H1 (cell line): ENCODE measurements at regions not wholly inside any gene's neighbourhood (a gene's known extent, or its start where the extent isn't known, plus 50 kb on each side); places are given as distances from the start of the nearest gene placed in this dataset.
A peak's percentile ranks its signal among the peaks of the same experiment; 100 is the strongest.

ENCODE experiments used
- ASH2L ChIP-seq: fragments of 200-600, 300-600 bp; sonication (generic); IDR thresholded peaks from one replicate; pipeline ENCODE4 v1.7.1; 2017; ENCODE audit warnings: low read length
- CBX5 ChIP-seq: fragments of 300-800, 300-1000 bp; sonication (generic); IDR thresholded peaks from 2 replicates; pipeline ENCODE4 v1.7.1; 2016; ENCODE audit warnings: antibody characterized with exemption, low read length, low read depth
- FOSL1 ChIP-seq: IDR thresholded peaks from 2 replicates; pipeline ENCODE4 v1.6.1; 2011; ENCODE audit warnings: mild to moderate bottlenecking, low read depth, low read length, moderate library complexity; ENCODE audit not compliant: insufficient read depth
- GABPA ChIP-seq: IDR thresholded peaks from 2 replicates; pipeline ENCODE4 v1.6.1; 2011; ENCODE audit warnings: mild to moderate bottlenecking, low read length, moderate library complexity, borderline replicate concordance; ENCODE audit not compliant: insufficient read depth
- PHF8 ChIP-seq: fragments of 200-600 bp; sonication (generic); conservative IDR thresholded peaks from 2 replicates; pipeline ENCODE4 v1.7.1; 2012; ENCODE audit warnings: low read depth, mild to moderate bottlenecking, inconsistent platforms, low read length, moderate library complexity
- POLR2A ChIP-seq, 2 experiments: IDR thresholded peaks; 1 replicate in 1 of 2; 2 replicates in 1 of 2; pipeline ENCODE4 v1.6.1; 2011; ENCODE audit warnings: low read depth in 2 of 2, low read length in 2 of 2, mild to moderate bottlenecking in 2 of 2; ENCODE audit errors: control extremely low read depth in 1 of 2
- RAD21 ChIP-seq, 2 experiments: IDR thresholded peaks in 1 of 2; conservative IDR thresholded peaks in 1 of 2; 2 replicates each; pipeline ENCODE4 v1.6.1; 2011; ENCODE audit warnings: low read depth in 2 of 2, low read length in 2 of 2, improper control_type of control experiment in 1 of 2, inconsistent platforms in 1 of 2, mild to moderate bottlenecking in 1 of 2, moderate library complexity in 1 of 2
- TF ChIP-seq, protein P1 (sequence below): fragments of 300-600 bp; sonication (generic); IDR thresholded peaks from 2 replicates; pipeline ENCODE4 v1.7.1; 2012; ENCODE audit warnings: low read length, moderate library complexity, mild to moderate bottlenecking, inconsistent platforms; ENCODE audit not compliant: insufficient replicate concordance
- TF ChIP-seq, protein P2 (sequence below), 3 experiments: IDR thresholded peaks; 1 replicate in 2 of 3; 2 replicates in 1 of 3; pipeline versions ENCODE4 v1.5.1 to v1.6.1; 2011; ENCODE audit warnings: low read length in 3 of 3, mild to moderate bottlenecking in 3 of 3, inconsistent platforms in 2 of 3, low read depth in 1 of 3, moderate library complexity in 1 of 3; ENCODE audit not compliant: insufficient read depth in 1 of 3; ENCODE audit errors: control extremely low read depth in 1 of 3
- TF ChIP-seq, protein P3 (sequence below): IDR thresholded peaks from 2 replicates; pipeline ENCODE4 v1.6.1; 2012; ENCODE audit warnings: low read length, inconsistent platforms

DNA sequence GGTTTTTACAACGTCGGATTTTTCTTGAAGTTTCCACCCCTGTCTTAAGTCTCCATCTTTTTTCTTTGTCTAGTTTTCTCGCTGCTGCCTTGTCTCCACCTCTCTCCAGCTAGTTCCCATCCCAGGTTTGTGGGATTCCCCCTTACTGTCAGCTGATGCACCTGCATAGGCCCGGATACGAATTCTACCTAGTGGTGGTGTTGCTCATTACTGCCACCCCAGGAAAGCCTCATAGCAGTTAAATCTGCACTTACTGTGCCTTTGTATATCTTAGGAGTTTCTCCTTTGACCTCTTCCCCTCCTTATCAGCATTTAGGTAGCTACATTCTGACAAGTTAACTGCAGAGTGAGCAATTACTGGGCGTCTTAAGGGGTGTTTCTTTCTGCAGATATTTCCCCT is 1693.1 kb upstream of the TENM3 start:
- TF ChIP-seq, protein P1, sequence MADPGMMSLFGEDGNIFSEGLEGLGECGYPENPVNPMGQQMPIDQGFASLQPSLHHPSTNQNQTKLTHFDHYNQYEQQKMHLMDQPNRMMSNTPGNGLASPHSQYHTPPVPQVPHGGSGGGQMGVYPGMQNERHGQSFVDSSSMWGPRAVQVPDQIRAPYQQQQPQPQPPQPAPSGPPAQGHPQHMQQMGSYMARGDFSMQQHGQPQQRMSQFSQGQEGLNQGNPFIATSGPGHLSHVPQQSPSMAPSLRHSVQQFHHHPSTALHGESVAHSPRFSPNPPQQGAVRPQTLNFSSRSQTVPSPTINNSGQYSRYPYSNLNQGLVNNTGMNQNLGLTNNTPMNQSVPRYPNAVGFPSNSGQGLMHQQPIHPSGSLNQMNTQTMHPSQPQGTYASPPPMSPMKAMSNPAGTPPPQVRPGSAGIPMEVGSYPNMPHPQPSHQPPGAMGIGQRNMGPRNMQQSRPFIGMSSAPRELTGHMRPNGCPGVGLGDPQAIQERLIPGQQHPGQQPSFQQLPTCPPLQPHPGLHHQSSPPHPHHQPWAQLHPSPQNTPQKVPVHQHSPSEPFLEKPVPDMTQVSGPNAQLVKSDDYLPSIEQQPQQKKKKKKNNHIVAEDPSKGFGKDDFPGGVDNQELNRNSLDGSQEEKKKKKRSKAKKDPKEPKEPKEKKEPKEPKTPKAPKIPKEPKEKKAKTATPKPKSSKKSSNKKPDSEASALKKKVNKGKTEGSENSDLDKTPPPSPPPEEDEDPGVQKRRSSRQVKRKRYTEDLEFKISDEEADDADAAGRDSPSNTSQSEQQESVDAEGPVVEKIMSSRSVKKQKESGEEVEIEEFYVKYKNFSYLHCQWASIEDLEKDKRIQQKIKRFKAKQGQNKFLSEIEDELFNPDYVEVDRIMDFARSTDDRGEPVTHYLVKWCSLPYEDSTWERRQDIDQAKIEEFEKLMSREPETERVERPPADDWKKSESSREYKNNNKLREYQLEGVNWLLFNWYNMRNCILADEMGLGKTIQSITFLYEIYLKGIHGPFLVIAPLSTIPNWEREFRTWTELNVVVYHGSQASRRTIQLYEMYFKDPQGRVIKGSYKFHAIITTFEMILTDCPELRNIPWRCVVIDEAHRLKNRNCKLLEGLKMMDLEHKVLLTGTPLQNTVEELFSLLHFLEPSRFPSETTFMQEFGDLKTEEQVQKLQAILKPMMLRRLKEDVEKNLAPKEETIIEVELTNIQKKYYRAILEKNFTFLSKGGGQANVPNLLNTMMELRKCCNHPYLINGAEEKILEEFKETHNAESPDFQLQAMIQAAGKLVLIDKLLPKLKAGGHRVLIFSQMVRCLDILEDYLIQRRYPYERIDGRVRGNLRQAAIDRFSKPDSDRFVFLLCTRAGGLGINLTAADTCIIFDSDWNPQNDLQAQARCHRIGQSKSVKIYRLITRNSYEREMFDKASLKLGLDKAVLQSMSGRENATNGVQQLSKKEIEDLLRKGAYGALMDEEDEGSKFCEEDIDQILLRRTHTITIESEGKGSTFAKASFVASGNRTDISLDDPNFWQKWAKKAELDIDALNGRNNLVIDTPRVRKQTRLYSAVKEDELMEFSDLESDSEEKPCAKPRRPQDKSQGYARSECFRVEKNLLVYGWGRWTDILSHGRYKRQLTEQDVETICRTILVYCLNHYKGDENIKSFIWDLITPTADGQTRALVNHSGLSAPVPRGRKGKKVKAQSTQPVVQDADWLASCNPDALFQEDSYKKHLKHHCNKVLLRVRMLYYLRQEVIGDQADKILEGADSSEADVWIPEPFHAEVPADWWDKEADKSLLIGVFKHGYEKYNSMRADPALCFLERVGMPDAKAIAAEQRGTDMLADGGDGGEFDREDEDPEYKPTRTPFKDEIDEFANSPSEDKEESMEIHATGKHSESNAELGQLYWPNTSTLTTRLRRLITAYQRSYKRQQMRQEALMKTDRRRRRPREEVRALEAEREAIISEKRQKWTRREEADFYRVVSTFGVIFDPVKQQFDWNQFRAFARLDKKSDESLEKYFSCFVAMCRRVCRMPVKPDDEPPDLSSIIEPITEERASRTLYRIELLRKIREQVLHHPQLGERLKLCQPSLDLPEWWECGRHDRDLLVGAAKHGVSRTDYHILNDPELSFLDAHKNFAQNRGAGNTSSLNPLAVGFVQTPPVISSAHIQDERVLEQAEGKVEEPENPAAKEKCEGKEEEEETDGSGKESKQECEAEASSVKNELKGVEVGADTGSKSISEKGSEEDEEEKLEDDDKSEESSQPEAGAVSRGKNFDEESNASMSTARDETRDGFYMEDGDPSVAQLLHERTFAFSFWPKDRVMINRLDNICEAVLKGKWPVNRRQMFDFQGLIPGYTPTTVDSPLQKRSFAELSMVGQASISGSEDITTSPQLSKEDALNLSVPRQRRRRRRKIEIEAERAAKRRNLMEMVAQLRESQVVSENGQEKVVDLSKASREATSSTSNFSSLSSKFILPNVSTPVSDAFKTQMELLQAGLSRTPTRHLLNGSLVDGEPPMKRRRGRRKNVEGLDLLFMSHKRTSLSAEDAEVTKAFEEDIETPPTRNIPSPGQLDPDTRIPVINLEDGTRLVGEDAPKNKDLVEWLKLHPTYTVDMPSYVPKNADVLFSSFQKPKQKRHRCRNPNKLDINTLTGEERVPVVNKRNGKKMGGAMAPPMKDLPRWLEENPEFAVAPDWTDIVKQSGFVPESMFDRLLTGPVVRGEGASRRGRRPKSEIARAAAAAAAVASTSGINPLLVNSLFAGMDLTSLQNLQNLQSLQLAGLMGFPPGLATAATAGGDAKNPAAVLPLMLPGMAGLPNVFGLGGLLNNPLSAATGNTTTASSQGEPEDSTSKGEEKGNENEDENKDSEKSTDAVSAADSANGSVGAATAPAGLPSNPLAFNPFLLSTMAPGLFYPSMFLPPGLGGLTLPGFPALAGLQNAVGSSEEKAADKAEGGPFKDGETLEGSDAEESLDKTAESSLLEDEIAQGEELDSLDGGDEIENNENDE: no peak
- no peak for TF ChIP-seq GABPA
- TF ChIP-seq, protein P2, sequence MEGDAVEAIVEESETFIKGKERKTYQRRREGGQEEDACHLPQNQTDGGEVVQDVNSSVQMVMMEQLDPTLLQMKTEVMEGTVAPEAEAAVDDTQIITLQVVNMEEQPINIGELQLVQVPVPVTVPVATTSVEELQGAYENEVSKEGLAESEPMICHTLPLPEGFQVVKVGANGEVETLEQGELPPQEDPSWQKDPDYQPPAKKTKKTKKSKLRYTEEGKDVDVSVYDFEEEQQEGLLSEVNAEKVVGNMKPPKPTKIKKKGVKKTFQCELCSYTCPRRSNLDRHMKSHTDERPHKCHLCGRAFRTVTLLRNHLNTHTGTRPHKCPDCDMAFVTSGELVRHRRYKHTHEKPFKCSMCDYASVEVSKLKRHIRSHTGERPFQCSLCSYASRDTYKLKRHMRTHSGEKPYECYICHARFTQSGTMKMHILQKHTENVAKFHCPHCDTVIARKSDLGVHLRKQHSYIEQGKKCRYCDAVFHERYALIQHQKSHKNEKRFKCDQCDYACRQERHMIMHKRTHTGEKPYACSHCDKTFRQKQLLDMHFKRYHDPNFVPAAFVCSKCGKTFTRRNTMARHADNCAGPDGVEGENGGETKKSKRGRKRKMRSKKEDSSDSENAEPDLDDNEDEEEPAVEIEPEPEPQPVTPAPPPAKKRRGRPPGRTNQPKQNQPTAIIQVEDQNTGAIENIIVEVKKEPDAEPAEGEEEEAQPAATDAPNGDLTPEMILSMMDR (IDR thresholded peaks at IDR 0.05; ENCODE audit: control extremely low read depth in 1 of 3, insufficient read depth in 1 of 3, low read depth in 1 of 3, low read length in 3 of 3): peak in 1 of 3 experiments; percentile 10; a peak in 1 of 4 replicates
- TF ChIP-seq, protein P3, sequence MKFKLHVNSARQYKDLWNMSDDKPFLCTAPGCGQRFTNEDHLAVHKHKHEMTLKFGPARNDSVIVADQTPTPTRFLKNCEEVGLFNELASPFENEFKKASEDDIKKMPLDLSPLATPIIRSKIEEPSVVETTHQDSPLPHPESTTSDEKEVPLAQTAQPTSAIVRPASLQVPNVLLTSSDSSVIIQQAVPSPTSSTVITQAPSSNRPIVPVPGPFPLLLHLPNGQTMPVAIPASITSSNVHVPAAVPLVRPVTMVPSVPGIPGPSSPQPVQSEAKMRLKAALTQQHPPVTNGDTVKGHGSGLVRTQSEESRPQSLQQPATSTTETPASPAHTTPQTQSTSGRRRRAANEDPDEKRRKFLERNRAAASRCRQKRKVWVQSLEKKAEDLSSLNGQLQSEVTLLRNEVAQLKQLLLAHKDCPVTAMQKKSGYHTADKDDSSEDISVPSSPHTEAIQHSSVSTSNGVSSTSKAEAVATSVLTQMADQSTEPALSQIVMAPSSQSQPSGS: no peak
- no peak for TF ChIP-seq FOSL1
- TF ChIP-seq RAD21 (IDR thresholded peaks at IDR 0.05 in 1 of 2, conservative IDR thresholded peaks at IDR 0.05 in 1 of 2; ENCODE audit: low read depth in 2 of 2, low read length in 2 of 2): no peak
- no peak for TF ChIP-seq ASH2L
- no peak for TF ChIP-seq POLR2A (IDR thresholded peaks at IDR 0.05; ENCODE audit: control extremely low read depth in 1 of 2, low read depth in 2 of 2, low read length in 2 of 2)
- TF ChIP-seq CBX5: no peak
- no peak for TF ChIP-seq PHF8
